ENCODE measurements at regions not wholly inside any gene's neighbourhood (a gene's known extent, or its start where the extent isn't known, plus 50 kb on each side); places are given as distances from the start of the nearest gene placed in this dataset.

GRCh38 chr18:2222270-2223185, 348.8 kb downstream of the METTL4 start:
- H3K4me1 ChIP-seq: no peaks in the 10 kb centered on the region
- H3K27me3 ChIP-seq (ENCODE audit: insufficient read depth in 3 of 3, low read length in 2 of 3): no peaks in the 10 kb centered on the region
- no peaks in the 10 kb centered on the region for H3K36me3 ChIP-seq (ENCODE audit: insufficient read depth in 1 of 2, low read depth in 1 of 2)
- no peak for TF ChIP-seq CTCF (IDR thresholded peaks at IDR 0.05)
- ATAC-seq (no peak), DNase-seq (no peak)
- WGBS, 3 donors: 80 to 85% (median 82%) methylated on average over 5 of the region's 5 CpGs
- intact Hi-C loops (cut with DNase I): no loop called here
- H3K9me3 ChIP-seq: no peaks in the 10 kb centered on the region
- no peak overlapping the region for H3K27ac ChIP-seq
- H3K4me3 ChIP-seq: no peak overlapping the region

GRCh38 chr18:2223449-2223848, 347.9 kb downstream of the METTL4 start:
- intact Hi-C loops (cut with DNase I): no loop called here
- Histone ChIP-seq H3K36me3 (ENCODE audit: insufficient read depth in 1 of 2, low read depth in 1 of 2) (no peaks in the 10 kb centered on the region), H3K27ac (no peak overlapping the region), H3K4me3 (peak overlapping the region; percentile 16), H3K27me3 (ENCODE audit: insufficient read depth in 3 of 3, low read length in 2 of 3) (no peaks in the 10 kb centered on the region), H3K9me3 (no peaks in the 10 kb centered on the region), H3K4me1 (no peaks in the 10 kb centered on the region)
- ATAC-seq: no peak
- TF ChIP-seq CTCF (IDR thresholded peaks at IDR 0.05): no peak
- WGBS, 3 donors: 59 to 61% (median 60%) methylated on average over 5 of the region's 5 CpGs
- DNase-seq: no peak

- no peak for DNase-seq
- Histone ChIP-seq H3K4me1 (no peaks in the 10 kb centered on the region), H3K4me3 (peak overlapping the region; percentile 16), H3K9me3 (no peaks in the 10 kb centered on the region), H3K27me3 (ENCODE audit: insufficient read depth in 3 of 3, low read length in 2 of 3) (no peaks in the 10 kb centered on the region), H3K36me3 (ENCODE audit: insufficient read depth in 1 of 2, low read depth in 1 of 2) (no peaks in the 10 kb centered on the region), H3K27ac (no peak overlapping the region)
- intact Hi-C loops (cut with DNase I): no loop called here
- peak; percentile 23 for TF ChIP-seq CTCF (IDR thresholded peaks at IDR 0.05)
- WGBS, 3 donors: 16 to 21% (median 17%) methylated on average over 2 of the region's 2 CpGs
- ATAC-seq: no peak
Observed at GRCh38 chr18:2223849-2224248, 347.5 kb downstream of the METTL4 start.

GRCh38 chr18:2236232-2236631, 335.1 kb downstream of the METTL4 start:
- Histone ChIP-seq H3K27ac (no peak overlapping the region), H3K36me3 (ENCODE audit: insufficient read depth in 1 of 2, low read depth in 1 of 2) (no peaks in the 10 kb centered on the region), H3K9me3 (no peaks in the 10 kb centered on the region), H3K27me3 (ENCODE audit: insufficient read depth in 3 of 3, low read length in 2 of 3) (no peaks in the 10 kb centered on the region), H3K4me3 (no peak overlapping the region), H3K4me1 (no peaks in the 10 kb centered on the region)
- DNase-seq (no peak), ATAC-seq (no peak)
- no peak for TF ChIP-seq CTCF (IDR thresholded peaks at IDR 0.05)
- WGBS, 3 donors: 64 to 75% (median 69%) methylated on average over 2 of the region's 2 CpGs
- intact Hi-C loops (cut with DNase I): no loop called here
